ENCODE measurements at regions not wholly inside any gene's neighbourhood (a gene's known extent, or its start where the extent isn't known, plus 50 kb on each side); places are given as distances from the start of the nearest gene placed in this dataset.

DNA sequence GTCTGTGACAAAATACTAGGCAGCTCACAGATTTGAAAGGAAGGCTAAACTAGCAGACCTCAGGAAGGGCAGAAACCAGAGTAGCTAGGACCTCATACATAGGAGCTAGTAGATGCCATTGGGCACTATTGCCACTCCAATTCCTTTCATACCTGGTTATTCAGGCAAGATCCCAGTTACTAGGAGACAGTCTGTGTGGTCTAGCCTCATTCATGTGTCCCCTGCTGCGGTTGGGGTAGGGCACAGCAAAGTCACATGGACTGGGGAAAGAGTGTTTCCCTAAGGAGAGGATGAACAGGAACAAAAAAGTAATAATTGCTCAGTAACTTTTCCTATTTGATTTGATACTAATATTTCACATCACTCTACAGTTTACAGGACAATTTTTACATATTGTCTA lies 204.6 kb upstream of the HEY2 start:
- ATAC-seq (no peak), DNase-seq (no peak)
- H3K9me3 ChIP-seq (ENCODE audit: control insufficient read depth, low read length, poor library complexity, severe bottlenecking), result no peaks in the 10 kb centered on the region
- Mint-ChIP-seq H3K4me3 (no peak overlapping the region), H3K27me3 (peaks cover 44% of the 10 kb centered on the region), H3K27ac (no peak overlapping the region), H3K36me3 (ENCODE audit: low read depth) (no peaks in the 10 kb centered on the region), H3K4me1 (peaks cover 2% of the 10 kb centered on the region)

DNA sequence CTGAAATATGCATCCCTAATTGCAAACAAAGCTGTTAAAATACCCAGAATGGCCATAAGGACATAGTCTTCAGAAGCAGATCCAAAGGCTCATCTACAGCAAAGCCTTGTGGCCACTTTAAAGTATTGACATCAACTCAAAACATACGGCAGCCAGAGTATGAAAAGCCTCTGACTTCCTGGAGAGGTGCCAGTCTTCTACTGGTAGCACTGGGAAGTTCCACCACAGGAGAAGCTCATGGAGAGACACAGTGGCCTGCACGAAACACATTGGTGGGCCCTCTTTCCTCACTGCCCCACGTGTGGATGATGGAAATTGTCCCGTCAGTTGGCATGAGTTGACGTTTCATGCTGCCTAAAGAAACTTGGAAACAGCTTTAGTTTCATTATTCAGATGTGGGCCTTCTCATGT lies 202.6 kb upstream of the HEY2 start:
- no peaks in the 10 kb centered on the region for H3K9me3 ChIP-seq (ENCODE audit: control insufficient read depth, low read length, poor library complexity, severe bottlenecking)
- DNase-seq, result no peak
- peaks cover 40% of the 10 kb centered on the region for H3K27me3 Mint-ChIP-seq
- no peak overlapping the region for H3K4me3 Mint-ChIP-seq
- no peaks in the 10 kb centered on the region for H3K36me3 Mint-ChIP-seq (ENCODE audit: low read depth)
- H3K27ac Mint-ChIP-seq, result no peak overlapping the region
- no peak for ATAC-seq
- H3K4me1 Mint-ChIP-seq, result peaks cover 2% of the 10 kb centered on the region

DNA sequence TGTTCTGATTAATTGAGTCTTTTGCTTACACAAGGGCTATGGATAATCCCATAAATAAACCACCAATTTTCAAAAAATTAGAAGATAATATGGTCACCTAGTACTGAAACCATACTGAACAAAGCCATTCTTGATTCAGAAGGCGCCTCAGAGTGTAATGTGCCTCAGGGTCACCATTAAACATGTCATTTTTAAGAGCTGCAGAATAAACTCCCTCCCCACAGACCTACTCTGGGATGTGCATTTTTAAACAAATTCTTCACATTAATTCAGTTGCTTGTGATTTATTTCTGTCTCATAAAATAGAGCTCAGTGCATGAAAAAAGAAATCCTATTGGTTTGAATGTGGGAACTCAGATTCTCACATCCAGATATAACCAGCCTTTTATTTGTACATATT lies 202.1 kb upstream of the HEY2 start:
- ATAC-seq, result no peak
- Mint-ChIP-seq H3K4me3 (no peak overlapping the region), H3K27ac (no peak overlapping the region), H3K36me3 (ENCODE audit: low read depth) (no peaks in the 10 kb centered on the region), H3K27me3 (peaks cover 45% of the 10 kb centered on the region), H3K4me1 (peaks cover 2% of the 10 kb centered on the region)
- H3K9me3 ChIP-seq (ENCODE audit: control insufficient read depth, low read length, poor library complexity, severe bottlenecking), result no peaks in the 10 kb centered on the region
- DNase-seq, result no peak

DNA sequence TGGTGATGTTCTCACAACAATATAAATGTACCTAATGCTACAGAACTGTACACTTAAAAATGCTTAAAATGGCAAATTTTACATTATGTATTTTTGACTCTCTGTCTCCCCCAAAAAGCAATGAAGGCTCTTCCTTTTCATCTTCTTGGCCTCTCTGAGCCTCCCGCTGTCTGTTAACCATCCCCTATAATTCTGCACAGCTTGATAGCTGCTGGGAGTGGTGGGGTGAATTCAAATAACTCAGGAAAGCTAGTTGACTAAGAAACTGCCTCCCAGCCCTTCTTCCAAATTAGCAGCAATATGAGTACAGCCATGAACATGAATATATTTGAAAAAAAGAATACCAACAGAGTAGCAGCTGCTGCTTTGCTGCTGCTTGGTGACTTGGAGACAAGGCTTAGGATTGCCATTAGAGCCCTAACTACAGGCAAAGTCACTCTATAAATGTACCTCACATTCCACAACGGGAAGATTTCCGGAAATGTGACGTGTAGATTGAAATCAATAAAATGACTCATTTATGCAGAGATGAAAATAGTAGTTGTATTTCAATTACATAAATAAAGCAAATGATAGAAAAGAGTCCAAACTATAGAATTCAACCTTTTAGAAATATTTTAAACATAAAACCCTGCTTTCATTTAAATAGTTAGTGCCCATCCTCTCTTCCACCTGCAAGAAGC lies 200.1 kb upstream of the HEY2 start:
- Mint-ChIP-seq H3K27me3 (peaks cover 37% of the 10 kb centered on the region), H3K36me3 (ENCODE audit: low read depth) (no peaks in the 10 kb centered on the region), H3K4me1 (peaks cover 2% of the 10 kb centered on the region), H3K27ac (no peak overlapping the region), H3K4me3 (no peak overlapping the region)
- DNase-seq (no peak), ATAC-seq (no peak)
- no peaks in the 10 kb centered on the region for H3K9me3 ChIP-seq (ENCODE audit: control insufficient read depth, low read length, poor library complexity, severe bottlenecking)

DNA sequence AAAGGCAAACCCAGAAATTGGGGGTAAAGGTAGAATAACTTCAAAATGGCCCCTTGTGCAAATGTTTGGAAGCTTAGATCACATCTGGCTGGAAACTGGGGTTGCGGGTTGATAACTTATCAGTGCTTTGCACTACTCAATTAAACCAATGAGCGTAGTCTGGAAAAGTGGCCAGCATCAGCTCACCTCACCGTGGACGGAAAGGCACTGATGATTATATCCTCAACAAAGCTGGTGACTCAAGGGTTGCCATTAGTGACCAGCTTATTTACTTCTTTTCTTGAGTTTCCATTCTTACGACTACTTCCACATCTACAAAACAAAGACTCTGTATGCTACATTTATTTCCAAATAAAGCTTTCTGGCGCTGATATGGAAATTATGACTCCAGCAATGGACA lies 198.5 kb upstream of the HEY2 start:
- H3K36me3 Mint-ChIP-seq (ENCODE audit: low read depth), result no peaks in the 10 kb centered on the region
- DNase-seq (no peak), ATAC-seq (no peak)
- peaks cover 2% of the 10 kb centered on the region for H3K4me1 Mint-ChIP-seq
- H3K27ac Mint-ChIP-seq, result no peak overlapping the region
- H3K4me3 Mint-ChIP-seq, result no peak overlapping the region
- H3K9me3 ChIP-seq (ENCODE audit: control insufficient read depth, low read length, poor library complexity, severe bottlenecking), result no peaks in the 10 kb centered on the region
- peaks cover 40% of the 10 kb centered on the region for H3K27me3 Mint-ChIP-seq

DNA sequence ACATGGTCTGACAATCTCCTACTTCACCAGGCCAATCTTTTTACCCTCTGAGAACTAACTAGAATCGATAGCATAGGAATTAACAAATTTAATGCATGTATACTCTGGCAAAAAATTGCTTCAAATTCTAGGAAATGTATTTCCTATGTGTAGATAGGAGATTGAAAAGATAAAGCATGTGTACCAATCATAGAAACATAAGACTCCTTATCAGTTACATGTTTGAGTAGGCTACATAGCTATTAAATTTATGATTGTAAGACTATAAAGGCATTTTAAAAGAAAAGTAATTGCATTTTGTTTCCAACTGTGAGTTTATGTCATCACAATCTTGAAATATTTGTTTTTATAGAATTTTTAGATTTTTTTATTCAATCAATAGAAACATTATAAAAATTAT lies 196.6 kb upstream of the HEY2 start:
- H3K4me1 Mint-ChIP-seq, result peaks cover 2% of the 10 kb centered on the region
- no peak overlapping the region for H3K27ac Mint-ChIP-seq
- no peaks in the 10 kb centered on the region for H3K9me3 ChIP-seq (ENCODE audit: control insufficient read depth, low read length, poor library complexity, severe bottlenecking)
- H3K36me3 Mint-ChIP-seq (ENCODE audit: low read depth), result no peaks in the 10 kb centered on the region
- peaks cover 44% of the 10 kb centered on the region for H3K27me3 Mint-ChIP-seq
- no peak overlapping the region for H3K4me3 Mint-ChIP-seq
- DNase-seq, result no peak
- no peak for ATAC-seq

DNA sequence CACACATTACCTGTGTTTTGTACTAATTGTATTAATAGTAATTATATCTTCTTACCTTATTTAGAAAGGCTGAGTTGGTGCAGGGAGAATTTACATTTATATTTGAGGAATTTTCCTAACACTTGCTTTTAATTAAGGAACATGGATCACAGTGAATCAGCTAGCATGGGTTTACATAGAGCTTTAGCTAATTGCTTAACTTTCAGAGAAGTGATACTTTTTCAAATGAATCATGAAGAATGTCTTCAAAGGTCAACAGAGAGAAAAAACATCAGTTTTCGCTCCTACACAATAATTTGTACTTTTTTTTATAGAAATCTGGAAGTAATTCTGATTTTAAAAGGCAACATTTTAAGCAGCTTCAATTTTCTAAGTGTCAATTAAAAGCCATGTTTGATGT lies 195.0 kb upstream of the HEY2 start:
- no peaks in the 10 kb centered on the region for H3K36me3 Mint-ChIP-seq (ENCODE audit: low read depth)
- peaks cover 36% of the 10 kb centered on the region for H3K27me3 Mint-ChIP-seq
- ATAC-seq, result no peak
- no peak overlapping the region for H3K4me3 Mint-ChIP-seq
- no peaks in the 10 kb centered on the region for H3K4me1 Mint-ChIP-seq
- H3K27ac Mint-ChIP-seq, result no peak overlapping the region
- no peaks in the 10 kb centered on the region for H3K9me3 ChIP-seq (ENCODE audit: control insufficient read depth, low read length, poor library complexity, severe bottlenecking)
- DNase-seq, result no peak

DNA sequence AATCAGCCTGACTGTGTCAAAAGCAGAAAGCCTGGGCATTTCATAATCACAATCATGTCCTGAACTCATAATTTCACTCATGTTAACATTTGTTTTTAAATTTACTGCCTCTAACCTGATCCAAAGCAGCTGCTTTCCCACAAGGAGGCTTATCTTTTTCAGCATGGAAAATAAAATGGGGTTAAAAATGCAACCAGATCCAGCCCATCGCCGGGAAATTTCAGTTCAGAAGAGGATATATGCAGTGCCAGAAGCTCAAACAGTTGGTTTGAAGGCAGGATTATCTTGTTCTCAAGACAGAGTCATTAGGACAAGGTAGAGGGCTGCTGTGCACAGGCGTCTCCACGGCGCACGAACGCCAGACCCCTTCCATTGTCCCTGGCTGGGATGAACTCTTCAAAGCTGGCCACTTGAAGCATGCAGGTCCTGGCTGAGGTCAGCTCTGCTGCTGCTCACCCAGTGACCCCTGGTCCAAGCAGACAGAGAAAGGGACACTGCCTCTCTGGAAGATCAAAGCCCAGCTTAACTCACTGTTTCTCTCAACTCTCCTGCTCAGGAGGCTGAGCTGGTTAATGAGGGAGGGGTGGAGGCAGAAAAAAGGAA lies 191.1 kb upstream of the HEY2 start:
- Mint-ChIP-seq H3K27me3 (peaks cover 18% of the 10 kb centered on the region), H3K4me3 (no peak overlapping the region), H3K27ac (no peak overlapping the region), H3K36me3 (ENCODE audit: low read depth) (no peaks in the 10 kb centered on the region), H3K4me1 (no peaks in the 10 kb centered on the region)
- DNase-seq, result no peak
- ATAC-seq, result no peak
- H3K9me3 ChIP-seq (ENCODE audit: control insufficient read depth, low read length, poor library complexity, severe bottlenecking), result no peaks in the 10 kb centered on the region

DNA sequence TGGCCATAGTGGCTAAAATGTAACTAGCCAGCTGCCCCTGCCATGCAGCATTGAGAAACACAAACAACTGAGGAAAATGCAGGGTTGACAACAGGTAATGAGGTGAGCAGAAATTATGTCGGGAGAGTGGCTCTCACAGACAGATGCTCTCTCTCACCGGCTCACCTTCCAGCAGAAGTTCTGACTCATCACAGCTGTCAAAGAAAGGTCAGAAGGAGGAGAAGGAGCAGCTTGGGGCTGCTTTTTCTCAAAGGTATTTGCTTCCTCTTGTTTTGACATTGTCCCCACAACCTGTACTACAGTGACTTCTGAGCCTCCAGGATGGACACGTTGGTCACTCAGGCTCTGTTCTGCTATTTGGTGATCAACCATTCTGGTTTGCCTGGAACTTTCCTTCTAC lies 190.5 kb upstream of the HEY2 start:
- ATAC-seq (no peak), DNase-seq (no peak)
- Mint-ChIP-seq H3K36me3 (ENCODE audit: low read depth) (no peaks in the 10 kb centered on the region), H3K27me3 (peaks cover 18% of the 10 kb centered on the region), H3K27ac (no peak overlapping the region), H3K4me3 (no peak overlapping the region), H3K4me1 (no peaks in the 10 kb centered on the region)
- no peaks in the 10 kb centered on the region for H3K9me3 ChIP-seq (ENCODE audit: control insufficient read depth, low read length, poor library complexity, severe bottlenecking)

DNA sequence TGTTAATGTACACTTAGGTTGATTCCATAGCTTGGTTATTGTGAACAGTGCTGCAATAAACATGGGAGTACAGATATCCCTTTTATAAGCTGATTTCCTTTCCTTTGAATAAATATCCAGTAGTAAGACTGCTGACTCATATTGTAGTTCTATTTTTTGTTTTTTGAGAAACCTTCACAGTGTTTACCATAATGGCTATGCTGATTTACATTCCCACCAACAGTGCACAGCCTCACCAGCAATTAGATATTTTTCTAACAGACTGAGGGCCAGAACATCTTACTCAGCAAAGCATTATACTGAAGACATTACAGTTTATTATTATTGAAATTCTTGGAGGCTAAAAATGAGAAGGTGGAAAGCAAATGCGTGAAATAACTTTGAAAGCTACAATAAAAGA lies 187.3 kb upstream of the HEY2 start:
- no peaks in the 10 kb centered on the region for H3K4me1 Mint-ChIP-seq
- H3K27me3 Mint-ChIP-seq, result peaks cover 26% of the 10 kb centered on the region
- ATAC-seq, result no peak
- no peaks in the 10 kb centered on the region for H3K9me3 ChIP-seq (ENCODE audit: control insufficient read depth, low read length, poor library complexity, severe bottlenecking)
- no peak for DNase-seq
- H3K36me3 Mint-ChIP-seq (ENCODE audit: low read depth), result no peaks in the 10 kb centered on the region
- no peak overlapping the region for H3K4me3 Mint-ChIP-seq
- H3K27ac Mint-ChIP-seq, result no peak overlapping the region

DNA sequence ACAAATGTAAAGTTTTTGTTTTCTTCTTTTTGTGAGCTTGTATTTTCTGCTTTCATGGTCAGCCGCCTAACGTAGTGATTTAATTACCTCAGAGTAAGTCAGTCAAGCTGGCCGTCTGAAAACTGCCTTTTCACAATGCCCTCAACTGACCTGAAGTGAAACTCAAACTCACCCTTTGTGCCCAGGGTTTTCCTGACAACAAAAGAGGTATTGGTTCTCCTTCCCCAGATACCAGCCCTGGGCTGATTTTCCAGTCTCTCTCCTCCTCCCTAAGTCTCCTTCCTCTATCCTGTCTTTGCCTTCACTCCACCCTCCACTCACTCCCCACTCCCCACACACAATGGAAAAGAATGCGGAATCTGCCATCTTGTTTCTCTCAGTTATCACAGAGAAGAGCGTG lies 184.5 kb upstream of the HEY2 start:
- Mint-ChIP-seq H3K36me3 (ENCODE audit: low read depth) (no peaks in the 10 kb centered on the region), H3K4me3 (no peak overlapping the region), H3K27me3 (peaks cover 40% of the 10 kb centered on the region), H3K27ac (no peak overlapping the region), H3K4me1 (peaks cover 2% of the 10 kb centered on the region)
- H3K9me3 ChIP-seq (ENCODE audit: control insufficient read depth, low read length, poor library complexity, severe bottlenecking), result no peaks in the 10 kb centered on the region
- no peak for DNase-seq
- ATAC-seq, result no peak

DNA sequence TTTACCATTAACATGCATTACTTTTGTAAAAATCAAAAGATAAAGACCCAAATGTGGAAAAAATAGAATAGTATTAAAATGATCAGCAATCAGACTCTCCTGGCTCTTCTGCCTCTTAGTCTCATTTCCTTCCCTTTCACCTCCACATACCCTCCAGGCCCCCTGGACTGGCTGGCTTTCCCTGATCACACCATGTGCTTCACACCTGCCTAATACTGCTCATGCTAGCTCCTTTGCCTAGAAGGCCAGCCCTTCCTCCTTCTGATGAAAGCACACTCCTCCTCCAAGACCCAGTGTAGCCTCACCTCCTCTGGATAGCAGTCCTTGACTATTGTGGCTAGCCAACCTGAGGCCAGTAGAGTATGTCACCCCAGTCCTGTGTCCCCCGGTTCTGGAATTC lies 182.0 kb upstream of the HEY2 start:
- no peaks in the 10 kb centered on the region for H3K36me3 Mint-ChIP-seq (ENCODE audit: low read depth)
- no peak overlapping the region for H3K4me3 Mint-ChIP-seq
- DNase-seq (no peak), ATAC-seq (no peak)
- peaks cover 44% of the 10 kb centered on the region for H3K27me3 Mint-ChIP-seq
- H3K27ac Mint-ChIP-seq, result no peak overlapping the region
- H3K9me3 ChIP-seq (ENCODE audit: control insufficient read depth, low read length, poor library complexity, severe bottlenecking), result no peaks in the 10 kb centered on the region
- peaks cover 2% of the 10 kb centered on the region for H3K4me1 Mint-ChIP-seq

DNA sequence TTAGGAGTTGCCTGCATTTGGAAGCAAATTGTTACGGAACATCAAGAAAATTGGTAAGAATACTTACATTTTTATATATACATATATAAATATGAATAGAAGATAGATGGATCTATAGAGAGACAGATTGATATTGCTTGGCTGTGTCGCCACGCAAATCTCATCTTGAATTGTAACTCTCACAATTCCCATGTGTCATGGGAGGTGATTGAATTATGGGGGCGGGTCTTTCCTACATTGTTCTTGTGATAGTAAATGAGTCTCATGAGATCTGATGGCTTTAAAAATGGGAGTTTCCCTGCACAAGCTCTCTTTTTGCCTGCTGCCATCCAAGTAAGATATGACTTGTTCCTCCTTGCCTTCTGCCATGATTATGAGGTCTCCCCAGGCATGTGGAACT lies 180.8 kb upstream of the HEY2 start:
- H3K4me3 Mint-ChIP-seq, result no peak overlapping the region
- no peak for ATAC-seq
- H3K27me3 Mint-ChIP-seq, result peaks cover 50% of the 10 kb centered on the region
- H3K27ac Mint-ChIP-seq, result no peak overlapping the region
- H3K4me1 Mint-ChIP-seq, result peaks cover 2% of the 10 kb centered on the region
- H3K9me3 ChIP-seq (ENCODE audit: control insufficient read depth, low read length, poor library complexity, severe bottlenecking), result no peaks in the 10 kb centered on the region
- DNase-seq, result no peak
- no peaks in the 10 kb centered on the region for H3K36me3 Mint-ChIP-seq (ENCODE audit: low read depth)

DNA sequence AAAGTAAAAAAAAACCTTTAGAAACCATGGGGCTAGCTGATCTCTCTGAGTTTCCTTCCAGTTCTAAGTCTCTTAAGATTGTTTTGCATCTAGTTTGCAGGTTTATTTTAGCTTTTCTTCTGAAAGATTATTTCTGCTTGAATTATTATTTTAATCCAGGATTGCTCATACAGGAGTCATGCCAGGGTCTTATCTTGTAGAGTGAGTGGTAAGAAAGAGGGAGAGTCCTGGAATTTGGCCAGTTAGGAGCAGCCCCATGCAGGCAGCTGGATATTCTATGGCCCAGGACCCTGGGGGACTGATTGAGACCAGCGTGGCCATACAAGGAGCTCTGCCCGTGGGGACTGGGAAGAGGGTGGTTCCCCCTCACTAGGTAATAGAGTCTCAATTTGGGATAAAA lies 178.9 kb upstream of the HEY2 start:
- peaks cover 2% of the 10 kb centered on the region for H3K36me3 Mint-ChIP-seq (ENCODE audit: low read depth)
- peaks cover 2% of the 10 kb centered on the region for H3K4me1 Mint-ChIP-seq
- no peak overlapping the region for H3K4me3 Mint-ChIP-seq
- ATAC-seq, result no peak
- H3K27me3 Mint-ChIP-seq, result peaks cover 47% of the 10 kb centered on the region
- H3K9me3 ChIP-seq (ENCODE audit: control insufficient read depth, low read length, poor library complexity, severe bottlenecking), result no peaks in the 10 kb centered on the region
- no peak overlapping the region for H3K27ac Mint-ChIP-seq
- DNase-seq, result no peak

All from T-helper 17 cell (primary cell).